Kasumi-1 (cell line): ENCODE measurements at regions not wholly inside any gene's neighbourhood (a gene's known extent, or its start where the extent isn't known, plus 50 kb on each side); places are given as distances from the start of the nearest gene placed in this dataset.

Source experiments
- DNase-seq, 2 experiments: peaks; one replicate each; lab custom pipeline; 2025; lab: John Stamatoyannopoulos, UW

- DNase-seq, result no peak
Measured at GRCh38 chr3:39750712-39751111, 58.7 kb upstream of the MYRIP start.

- no peak for DNase-seq
Measured at GRCh38 chr3:39751286-39751685, 58.1 kb upstream of the MYRIP start.

GRCh38 chr3:39752019-39752637 is 57.3 kb upstream of the MYRIP start:
- DNase-seq, result no peak

GRCh38 chr3:39752751-39753150 is 56.7 kb upstream of the MYRIP start:
- no peak for DNase-seq

- DNase-seq, result no peak
Measured at GRCh38 chr3:39753391-39753790, 56.0 kb upstream of the MYRIP start.

- DNase-seq, result no peak
Measured at GRCh38 chr3:39754549-39754948, 54.9 kb upstream of the MYRIP start.

- DNase-seq, result no peak
Measured at GRCh38 chr3:39755100-39755499, 54.3 kb upstream of the MYRIP start.

GRCh38 chr3:39757307-39757706 is 52.1 kb upstream of the MYRIP start:
- no peak for DNase-seq
